GM12878 (cell line): ENCODE measurements at regions not wholly inside any gene's neighbourhood (a gene's known extent, or its start where the extent isn't known, plus 50 kb on each side); places are given as distances from the start of the nearest gene placed in this dataset.
"Not testable (repeated sequence)": the region's sequence is repeated elsewhere in the genome, so short reads cannot be mapped to it uniquely, and the experiment has no call there.

ENCODE experiments used
- ATAC-seq: fragments of 200-7000 bp; cut with Tn5 transposase; 3 replicates; pipeline ENCODE4 v1.9.1; 2020; ENCODE audit warnings: mild to moderate bottlenecking, moderate library complexity
- BruUV-seq: library from RNA; stranded (reverse); fragments of 400-500 nt; replicated peaks from 2 replicates; lab custom pipeline; 2021; lab: Mats Ljungman, UMichigan
- CTCF ChIA-PET: fragments of 300-600 bp; sonication (Branson Sonifier 250); formaldehyde crosslinking; extraction: SDS; loops from one replicate; lab custom pipeline; 2021; ENCODE audit warnings: inconsistent platforms; lab: Yijun Ruan, JAX
- POLR2A ChIA-PET: fragments of 350-600 bp; formaldehyde crosslinking; extraction: SDS; loops from one replicate; lab custom pipeline; 2021; ENCODE audit warnings: inconsistent platforms; lab: Charles Lee
- RAD21 ChIA-PET: fragments of 300-600 bp; sonication (Branson Sonifier 250); formaldehyde crosslinking; loops from one replicate; lab custom pipeline; 2023; ENCODE audit warnings: antibody characterized with exemption; ENCODE audit not compliant: unreplicated experiment; lab: Charles Lee
- SMC1A ChIA-PET: fragments of 300-600 bp; sonication (Branson Sonifier 250); formaldehyde crosslinking; loops from one replicate; lab custom pipeline; 2023; ENCODE audit not compliant: unreplicated experiment, uncharacterized antibody; lab: Charles Lee
- DNase-seq: peaks from one replicate; pipeline ENCODE4 v3.0.0-alpha.2; 2011; ENCODE audit warnings: low read depth, low spot score
- FAIRE-seq: peaks from 3 replicates; lab custom pipeline; 2011; peaks lifted over from hg19 to GRCh38; lab: Jason Lieb, UNC
- H2AFZ ChIP-seq: 2 replicates; pipeline ENCODE4 v1.6.0; 2011; ENCODE audit warnings: low read depth, low read length, control low read depth; ENCODE audit not compliant: control insufficient read depth
- H3K27ac ChIP-seq: 2 replicates; pipeline ENCODE4 v1.5.1; 2011; ENCODE audit warnings: control low read depth; ENCODE audit not compliant: control insufficient read depth, insufficient read depth
- H3K27me3 ChIP-seq, 2 experiments: replicated peaks in 1 of 2; 2 replicates each; pipeline versions ENCODE4 v1.6.0 to v1.6.1; 2011; ENCODE audit warnings: low read length in 1 of 2; ENCODE audit not compliant: control insufficient read depth in 2 of 2, insufficient read depth in 2 of 2
- H3K36me3 ChIP-seq, 2 experiments: 2 replicates each; pipeline ENCODE4 v1.5.1; 2011; ENCODE audit warnings: low read length in 1 of 2; ENCODE audit not compliant: control insufficient read depth in 2 of 2, insufficient read depth in 2 of 2
- H3K4me1 ChIP-seq: 2 replicates; pipeline ENCODE4 v1.6.1; 2011; ENCODE audit warnings: mild to moderate bottlenecking, low read length, moderate library complexity, mixed read lengths; ENCODE audit not compliant: control insufficient read depth, insufficient read depth
- H3K4me2 ChIP-seq: 2 replicates; pipeline ENCODE4 v1.6.0; 2011; ENCODE audit warnings: control low read depth; ENCODE audit not compliant: control insufficient read depth, insufficient read depth
- H3K4me3 ChIP-seq: fragments of 200-600 bp; sonication (generic); 2 replicates; pipeline ENCODE4 v1.5.1; 2016
- H3K79me2 ChIP-seq: 2 replicates; pipeline ENCODE4 v1.6.0; 2011; ENCODE audit warnings: low read length; ENCODE audit not compliant: control insufficient read depth, insufficient read depth
- H3K9ac ChIP-seq: 2 replicates; pipeline ENCODE4 v1.8.0; 2011; ENCODE audit warnings: low read length, control low read depth, mixed read lengths; ENCODE audit not compliant: control insufficient read depth, insufficient read depth
- H3K9me3 ChIP-seq: replicated peaks from 3 replicates; pipeline ENCODE4 v1.5.1; 2011; ENCODE audit warnings: mild to moderate bottlenecking, low read length; ENCODE audit not compliant: control insufficient read depth, insufficient read depth
- H4K20me1 ChIP-seq: 2 replicates; pipeline ENCODE4 v1.6.0; 2011; ENCODE audit not compliant: control insufficient read depth, insufficient read depth
- FOXM1 ChIP-seq: IDR thresholded peaks from 2 replicates; pipeline ENCODE4 v1.6.1; 2012; ENCODE audit warnings: low read depth, mild to moderate bottlenecking, inconsistent platforms, low read length, moderate library complexity
- WGBS: methylation state at CpG from one replicate; pipeline ENCODE4 v1.1.6; 2016; ENCODE audit warnings: low lambda C conversion rate; ENCODE audit not compliant: insufficient replicate concordance, insufficient coverage; ENCODE audit errors: missing lambda C conversion rate; 5-methylcytosine and 5-hydroxymethylcytosine counted together
- in situ Hi-C: fragments of 300-500 bp; cut with MboI; formaldehyde crosslinking; loops from 9 replicates; pipeline ENCODE4 v1.14.3; 2018; ENCODE audit warnings: mixed read lengths
- intact Hi-C: fragments of 100-400 bp; cut with micrococcal nuclease; formaldehyde crosslinking; loops from one replicate; pipeline ENCODE4 v1.14.2; 2022; ENCODE audit not compliant: unreplicated experiment

GRCh38 chr2:184326066-184326465, 272.3 kb upstream of the ZNF804A start (continued):
- no peak for TF ChIP-seq FOXM1

GRCh38 chr2:184327805-184328204, 270.5 kb upstream of the ZNF804A start:
- H3K4me2 ChIP-seq, H3K27ac ChIP-seq, H2AFZ ChIP-seq, H3K9ac ChIP-seq, FAIRE-seq, H3K4me3 ChIP-seq, H3K27me3 ChIP-seq, in situ Hi-C loops, intact Hi-C loops, POLR2A ChIA-PET, BruUV-seq, RAD21 ChIA-PET, ATAC-seq, DNase-seq, H3K9me3 ChIP-seq, SMC1A ChIA-PET, CTCF ChIA-PET, H3K4me1 ChIP-seq, H3K36me3 ChIP-seq, H3K79me2 ChIP-seq, H4K20me1 ChIP-seq: not testable (repeated sequence)
- 48% methylated on average over 30 of the region's 30 CpGs for WGBS

- H3K4me1 ChIP-seq, DNase-seq, H3K9ac ChIP-seq, FAIRE-seq, POLR2A ChIA-PET, ATAC-seq, RAD21 ChIA-PET, H3K27me3 ChIP-seq, SMC1A ChIA-PET, H2AFZ ChIP-seq, H3K79me2 ChIP-seq, H3K4me3 ChIP-seq, H3K36me3 ChIP-seq, intact Hi-C loops, in situ Hi-C loops, BruUV-seq, H3K27ac ChIP-seq, H3K9me3 ChIP-seq, H3K4me2 ChIP-seq, H4K20me1 ChIP-seq, CTCF ChIA-PET: not testable (repeated sequence)
- WGBS = 73% methylated on average over 18 of the region's 18 CpGs
Measured at GRCh38 chr2:184330561-184330960, 267.8 kb upstream of the ZNF804A start.
